ENCODE measurements at regions not wholly inside any gene's neighbourhood (a gene's known extent, or its start where the extent isn't known, plus 50 kb on each side); places are given as distances from the start of the nearest gene placed in this dataset.

GRCh38 chr17:83154311-83155127, 75.1 kb downstream of the METRNL start:
- TF ChIP-seq CTCF (IDR thresholded peaks at IDR 0.05) (no peak), POLR2A (IDR thresholded peaks at IDR 0.05) (no peak)
